ENCODE measurements at regions not wholly inside any gene's neighbourhood (a gene's known extent, or its start where the extent isn't known, plus 50 kb on each side); places are given as distances from the start of the nearest gene placed in this dataset.
"Not testable (repeated sequence)": the region's sequence is repeated elsewhere in the genome, so short reads cannot be mapped to it uniquely, and the experiment has no call there.

DNA sequence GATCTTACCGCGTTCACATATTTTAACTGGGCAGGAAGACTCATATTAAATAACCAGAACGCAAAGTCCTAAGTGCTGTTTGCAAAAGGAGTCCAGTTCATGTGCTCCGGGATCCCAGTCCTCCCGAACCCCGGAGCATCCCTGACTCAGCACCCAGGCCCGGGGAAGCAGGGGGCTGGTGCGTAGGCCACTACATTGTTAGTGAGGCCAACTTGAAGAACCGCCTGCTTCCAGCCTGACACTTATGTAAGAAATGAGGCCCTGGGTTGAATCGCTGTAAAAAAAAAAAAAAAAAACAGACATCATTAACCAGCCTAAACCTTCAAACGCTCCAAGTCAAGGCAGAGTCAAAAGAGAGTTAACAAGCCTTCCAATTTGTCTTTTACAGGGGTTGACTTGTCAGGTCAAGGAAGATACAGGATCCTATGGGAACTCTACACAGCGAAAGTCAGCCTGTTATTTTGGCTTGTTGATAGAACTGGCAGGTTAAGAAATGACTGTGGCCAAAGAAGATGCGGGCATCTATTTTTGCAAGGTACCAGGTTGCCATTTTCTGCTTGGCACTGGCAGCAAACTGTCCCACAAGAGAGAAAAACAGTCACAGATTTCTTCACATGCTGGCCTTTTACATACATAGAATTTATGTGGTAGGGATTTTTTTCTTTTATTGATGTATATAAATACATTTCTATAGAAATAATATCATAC is 93.3 kb downstream of the ACTL7B start:
- DNase-seq = no peak

DNA sequence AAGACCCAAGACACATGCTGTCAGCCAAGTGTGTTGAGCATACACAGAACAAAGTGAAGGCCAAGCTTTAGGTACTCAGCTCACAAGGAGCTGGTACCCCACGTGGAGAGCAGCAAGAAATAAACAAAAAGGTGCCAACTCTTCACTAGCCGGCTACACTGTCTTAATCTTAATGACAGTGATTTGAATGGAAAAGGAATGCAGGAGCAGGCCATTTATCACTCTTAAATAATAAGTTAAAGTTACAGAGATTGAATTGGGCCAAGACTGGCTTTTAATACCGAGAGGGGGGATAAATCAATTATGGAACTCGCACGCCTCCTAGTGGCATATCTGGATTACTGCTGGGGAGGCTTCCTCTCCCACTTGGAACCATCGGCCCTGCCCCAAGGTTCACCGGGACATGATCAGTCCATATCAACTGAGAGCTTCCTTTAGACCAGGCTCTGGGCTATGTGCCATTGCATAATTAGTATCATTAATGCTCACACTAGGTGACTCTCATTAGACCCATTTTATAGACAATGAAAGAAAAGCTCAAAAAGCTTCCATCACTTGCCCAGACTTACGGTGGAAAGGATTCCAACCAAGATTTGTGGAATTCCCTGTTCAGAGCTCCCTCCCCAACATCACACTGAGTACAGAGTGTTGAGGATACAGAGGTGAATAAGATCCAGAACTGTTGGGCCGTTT is 94.0 kb downstream of the ACTL7B start:
- no peak for DNase-seq

DNA sequence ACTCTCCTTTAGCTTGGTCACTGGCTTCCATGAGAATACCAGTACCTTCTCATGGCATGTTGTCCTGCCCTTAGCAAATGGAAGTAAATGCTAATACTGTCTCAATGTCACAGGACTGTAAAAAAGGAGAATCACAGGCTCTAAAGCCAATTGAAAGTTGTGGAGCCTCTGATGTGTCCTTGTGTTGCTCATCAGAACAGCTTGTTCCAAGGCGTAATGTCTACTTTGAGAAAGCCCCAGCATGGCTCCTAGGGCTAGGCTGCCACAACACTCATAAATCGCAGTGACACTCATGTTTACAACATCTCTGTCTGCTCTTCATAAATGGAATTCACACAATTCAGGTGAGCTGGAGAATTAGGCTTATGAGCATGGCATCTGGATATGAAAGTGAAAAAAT is 94.9 kb downstream of the ACTL7B start:
- DNase-seq = no peak

DNA sequence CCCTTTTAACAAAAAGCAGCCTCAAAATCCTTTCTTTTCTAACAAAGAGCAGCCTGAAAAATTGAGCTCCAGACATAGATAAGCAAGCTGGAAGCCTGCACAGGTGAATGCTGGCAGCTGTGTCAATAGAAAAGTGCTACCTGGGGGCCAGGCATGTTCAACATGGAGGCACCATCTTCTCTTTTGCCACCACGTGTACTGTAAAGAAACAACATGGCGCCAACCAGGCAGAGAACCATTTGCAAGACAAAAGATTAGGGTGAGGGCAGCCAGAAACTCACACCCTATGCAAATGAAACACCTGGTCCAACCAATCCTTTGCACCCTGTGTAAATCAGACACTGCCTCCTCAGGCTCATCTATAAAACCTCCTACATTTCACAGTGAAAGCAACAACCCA is 96.0 kb downstream of the ACTL7B start:
- peak; percentile 37 for DNase-seq

DNA sequence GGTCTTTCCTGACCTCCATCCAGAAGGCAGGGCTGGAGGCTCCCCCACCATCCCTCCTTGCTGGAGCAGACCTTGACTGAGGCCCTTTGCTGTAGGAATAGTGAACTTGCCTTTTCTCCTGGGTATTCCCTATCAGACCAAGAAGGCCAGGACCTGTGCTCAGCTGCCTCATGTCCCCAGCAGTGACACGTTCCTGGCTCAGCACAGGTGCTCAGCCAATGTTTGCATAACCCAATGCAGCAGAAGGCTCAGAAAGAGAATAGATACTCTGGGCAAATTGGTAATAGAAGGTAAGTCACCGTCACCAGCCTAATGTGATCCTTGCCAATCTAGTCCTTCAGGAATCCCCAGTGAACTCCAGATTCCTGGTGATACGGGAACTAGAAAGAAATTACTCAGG is 96.4 kb downstream of the ACTL7B start:
- DNase-seq = no peak

DNA sequence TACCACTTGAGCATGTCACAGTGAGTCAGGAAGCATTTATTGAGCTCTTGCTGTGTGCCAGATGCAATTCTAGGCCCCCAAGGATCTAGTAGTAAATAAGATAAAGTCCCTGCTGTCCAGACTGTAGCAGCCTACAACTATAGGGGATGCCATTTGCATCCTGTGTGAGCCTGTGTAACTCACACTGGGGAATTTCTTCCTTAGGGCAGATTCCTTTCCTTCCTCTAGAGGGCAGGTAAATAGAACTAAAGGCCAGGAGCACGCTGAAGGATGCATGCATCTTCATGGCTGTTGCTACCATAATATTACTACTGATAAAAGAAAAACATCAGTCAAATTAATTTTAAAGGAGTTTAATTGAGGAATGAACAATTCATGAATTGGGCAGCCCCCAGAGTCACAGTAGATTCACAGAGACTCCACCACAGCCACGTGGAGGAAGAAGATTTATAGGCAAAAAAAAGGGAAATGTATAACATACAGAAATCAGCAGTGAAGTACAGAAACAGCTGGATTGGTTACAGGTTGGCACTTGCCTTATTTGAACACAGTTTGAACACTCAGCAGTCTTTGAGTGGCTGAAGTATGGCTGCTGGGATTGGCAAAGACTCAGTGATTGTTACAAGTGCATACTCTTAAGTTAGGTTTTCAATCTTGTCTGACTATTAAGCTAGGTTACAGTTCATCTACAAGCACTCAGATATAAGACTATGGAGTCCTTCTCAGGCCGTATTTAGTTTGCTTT is 98.9 kb downstream of the ACTL7B start:
- no peak for DNase-seq

DNA sequence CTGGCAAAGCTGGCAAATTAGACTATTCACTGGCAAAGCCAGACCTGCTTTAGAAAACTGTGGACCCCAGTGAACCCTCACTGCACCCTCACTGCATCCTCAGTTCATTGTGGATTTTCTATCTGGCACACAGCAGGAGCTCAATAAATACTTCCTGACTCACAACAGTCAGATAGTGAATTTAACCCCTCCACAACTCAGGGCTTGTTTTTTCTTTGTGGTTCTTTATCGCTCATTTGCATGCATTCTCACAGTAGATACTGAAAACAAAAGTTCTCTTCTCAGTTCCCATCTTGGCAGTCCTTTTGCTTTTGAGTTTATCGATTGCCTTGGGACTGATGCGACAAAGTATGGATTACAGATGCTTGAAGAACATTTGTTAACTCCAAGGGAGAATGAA is 99.8 kb downstream of the ACTL7B start:
- no peak for DNase-seq

DNA sequence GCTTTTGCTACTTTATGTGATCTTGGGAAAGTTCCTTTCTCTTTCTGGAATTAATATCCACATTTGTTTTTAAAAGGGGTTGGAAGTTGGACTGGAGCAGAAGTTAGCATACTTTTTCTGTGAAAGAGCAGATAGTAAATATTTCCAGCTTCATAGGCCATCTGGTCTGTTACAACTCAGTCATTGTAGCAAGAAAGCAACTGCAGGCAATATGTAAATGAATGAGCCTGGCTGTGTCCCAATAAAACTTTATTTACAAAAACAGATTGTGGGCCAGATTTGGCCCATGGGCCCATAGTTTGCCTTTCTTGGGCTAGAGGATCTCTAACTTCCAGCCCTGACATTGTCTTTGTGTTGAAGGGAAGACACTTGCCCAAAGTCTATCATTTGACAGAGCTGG is 104.4 kb downstream of the ACTL7B start:
- DNase-seq = no peak

DNA sequence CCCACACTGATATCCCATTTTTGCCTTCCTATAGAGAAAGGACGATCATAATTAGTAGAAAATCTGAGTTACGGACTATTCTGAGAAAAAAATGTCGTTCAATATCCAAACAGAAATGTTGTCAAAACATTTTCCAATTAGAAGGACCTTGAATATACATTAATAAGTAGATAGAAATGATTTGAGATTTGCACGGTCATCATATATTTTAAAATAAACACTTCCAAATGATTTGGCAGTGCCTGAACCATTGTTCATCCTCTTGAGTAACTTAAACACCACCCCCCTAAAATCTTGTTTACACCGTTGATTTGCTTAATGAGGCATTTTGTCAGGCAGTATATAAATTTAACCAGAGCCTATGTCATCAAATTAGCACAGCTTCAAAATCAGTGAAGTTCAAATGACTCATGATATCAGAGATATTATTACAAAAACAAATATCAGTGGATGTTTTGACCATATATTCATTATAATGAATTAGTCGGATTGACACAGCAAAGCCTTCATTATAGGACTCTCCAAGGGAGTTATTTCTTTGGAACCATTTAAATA is 105.0 kb downstream of the ACTL7B start:
- DNase-seq = no peak

DNA sequence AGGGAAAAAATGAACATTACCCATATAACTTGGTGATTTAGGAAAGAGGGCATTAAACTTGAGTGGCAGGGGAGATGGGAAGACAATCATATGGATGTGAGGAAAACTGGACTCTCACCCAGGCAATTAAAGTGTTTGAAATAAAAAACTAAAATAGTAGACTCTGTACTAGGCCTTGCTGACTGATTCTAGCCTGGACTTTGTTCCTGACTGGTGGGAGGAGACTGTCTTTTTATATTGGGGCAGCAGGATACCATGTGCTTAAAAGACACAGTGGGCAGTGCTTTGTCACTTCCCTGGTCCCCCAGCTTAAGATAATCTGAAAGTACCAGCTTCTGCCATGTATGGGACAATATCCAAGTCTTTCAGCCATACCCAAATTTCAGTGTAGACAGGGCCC is 107.0 kb downstream of the ACTL7B start:
- DNase-seq = no peak

DNA sequence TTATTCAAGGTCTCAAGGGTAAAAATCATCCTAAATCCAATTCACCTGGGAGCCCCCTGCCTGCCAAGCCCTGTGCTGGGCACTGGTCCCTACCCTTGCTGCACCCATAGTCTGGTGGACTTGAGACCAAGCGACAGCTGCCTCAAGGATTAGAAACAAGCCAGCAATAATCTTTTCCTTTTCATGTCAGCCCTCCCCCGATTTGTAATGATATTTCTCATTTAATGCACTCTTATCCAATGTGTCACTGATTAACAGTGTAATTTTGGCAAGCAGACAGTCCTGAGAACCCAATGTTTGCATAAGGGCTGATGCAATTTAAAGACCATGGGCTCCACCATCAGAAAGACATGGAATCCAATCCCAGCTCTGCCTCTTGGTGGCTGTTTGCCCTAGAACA is 108.9 kb downstream of the ACTL7B start:
- no peak for DNase-seq

DNA sequence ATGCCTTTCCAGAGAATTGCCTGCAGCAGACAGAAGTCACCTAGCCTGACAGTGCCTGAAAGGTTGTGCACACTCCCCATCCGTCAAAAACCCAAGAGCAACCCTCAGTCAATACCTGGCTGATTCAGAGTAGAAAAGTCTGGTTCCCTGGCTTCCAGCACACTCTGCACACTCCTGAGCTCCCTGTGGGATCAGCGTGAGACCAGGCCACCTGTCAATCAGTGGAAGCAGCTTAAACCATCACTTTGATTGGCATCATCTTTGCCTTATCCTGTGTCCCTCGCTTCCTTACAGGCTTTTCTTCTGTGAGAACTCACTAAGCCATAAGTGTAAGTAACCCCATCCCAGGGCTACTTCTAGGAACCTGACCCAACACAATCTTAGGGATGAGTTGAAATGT is 109.8 kb downstream of the ACTL7B start:
- no peak for DNase-seq

DNA sequence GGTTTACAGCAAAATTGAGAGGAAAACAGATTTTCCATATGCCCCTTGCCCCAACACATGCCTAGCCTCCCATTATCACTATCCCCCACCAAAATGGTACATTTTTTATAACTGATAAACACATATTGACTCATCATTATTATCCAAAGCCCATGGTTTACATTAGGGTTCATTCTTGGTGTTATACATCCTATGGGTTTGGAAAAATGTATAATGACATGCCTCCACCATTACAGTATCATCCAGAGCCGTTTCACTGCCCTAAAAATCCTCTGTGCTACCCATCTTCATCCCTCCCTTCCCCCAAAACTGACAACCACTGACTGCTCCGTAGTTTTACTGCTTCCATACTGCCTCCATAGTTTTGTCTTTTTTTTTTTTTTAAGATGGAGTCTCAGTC is 111.1 kb downstream of the ACTL7B start:
- no peak for DNase-seq

DNA sequence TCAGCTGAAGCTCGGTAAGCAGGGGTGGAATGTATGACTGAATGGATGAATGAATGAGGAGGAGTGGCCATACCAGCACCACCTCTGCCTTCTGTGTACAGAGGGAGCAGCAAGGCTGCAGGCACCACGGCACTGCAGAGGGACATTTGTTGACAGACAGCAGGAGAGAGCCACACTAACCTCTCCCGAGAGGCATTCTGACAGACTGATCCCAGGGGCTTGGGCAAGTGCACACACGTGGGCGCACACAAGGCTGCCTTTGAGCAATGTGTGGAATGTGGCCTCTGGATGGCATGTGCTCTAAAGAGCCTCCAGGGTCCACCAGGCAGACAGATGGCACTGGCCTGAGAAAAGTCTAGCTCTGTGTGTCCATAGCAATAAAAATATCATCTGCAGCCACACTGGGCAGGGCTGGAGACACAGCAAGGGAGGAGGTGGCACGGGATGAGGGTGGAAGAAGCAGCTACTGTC is 111.8 kb downstream of the ACTL7B start:
- no peak for DNase-seq

DNA sequence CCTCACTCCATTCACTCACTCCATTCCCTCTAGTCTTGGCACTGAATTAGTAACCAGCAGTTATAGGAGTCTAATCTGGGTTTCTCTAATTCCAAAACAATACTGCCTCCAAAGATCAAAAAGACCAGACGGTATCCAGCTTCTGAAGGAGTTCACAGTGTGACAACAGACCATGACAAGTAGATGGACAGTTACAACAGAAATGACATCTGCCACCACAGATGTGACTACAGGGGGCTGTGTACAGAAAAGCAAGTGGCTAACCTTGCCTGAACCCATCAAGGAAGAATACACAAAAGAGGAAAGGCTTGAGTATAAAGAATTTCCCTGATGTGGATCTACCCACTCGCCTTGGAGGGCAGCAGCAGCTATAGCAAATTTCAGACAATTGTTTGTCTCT is 112.4 kb downstream of the ACTL7B start:
- no peak for DNase-seq

DNA sequence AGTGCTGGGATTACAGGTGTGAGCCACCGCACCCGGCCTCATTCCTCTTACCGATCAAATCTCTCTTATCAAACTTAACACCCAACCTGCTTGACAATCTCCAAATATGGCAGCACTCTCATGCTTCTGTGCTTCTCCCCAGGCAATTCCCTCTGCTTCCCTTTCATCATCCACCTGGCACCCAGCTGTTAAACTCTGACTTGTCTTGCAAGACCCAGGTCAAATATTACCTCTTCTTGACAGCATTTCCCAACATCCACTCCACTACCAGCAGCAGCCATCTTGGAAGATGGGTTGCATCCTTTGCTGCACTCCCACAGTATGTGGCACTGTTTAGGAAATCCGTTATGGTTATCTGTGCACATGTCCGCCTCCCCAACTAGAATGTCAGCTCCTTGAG is 113.6 kb downstream of the ACTL7B start:
- no peak for DNase-seq

DNA sequence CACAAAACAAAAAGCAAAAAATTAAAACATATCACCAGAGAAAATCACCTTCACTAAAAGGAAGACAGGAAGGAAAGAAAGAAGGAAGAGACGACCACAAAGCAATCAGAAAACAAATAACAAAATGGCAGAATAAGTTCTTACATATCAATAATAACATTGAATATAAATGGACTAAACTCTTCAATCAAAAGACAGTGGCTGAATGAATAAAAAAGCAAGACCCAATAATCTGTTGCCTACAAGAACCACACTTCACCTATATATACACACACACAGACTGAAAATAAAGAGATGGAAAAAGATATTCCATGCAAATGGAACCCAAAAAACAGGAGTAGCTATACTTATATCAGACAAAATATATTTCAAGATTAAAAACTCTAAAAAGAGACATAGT is 124.5 kb downstream of the ACTL7B start:
- DNase-seq = not testable (repeated sequence)

DNA sequence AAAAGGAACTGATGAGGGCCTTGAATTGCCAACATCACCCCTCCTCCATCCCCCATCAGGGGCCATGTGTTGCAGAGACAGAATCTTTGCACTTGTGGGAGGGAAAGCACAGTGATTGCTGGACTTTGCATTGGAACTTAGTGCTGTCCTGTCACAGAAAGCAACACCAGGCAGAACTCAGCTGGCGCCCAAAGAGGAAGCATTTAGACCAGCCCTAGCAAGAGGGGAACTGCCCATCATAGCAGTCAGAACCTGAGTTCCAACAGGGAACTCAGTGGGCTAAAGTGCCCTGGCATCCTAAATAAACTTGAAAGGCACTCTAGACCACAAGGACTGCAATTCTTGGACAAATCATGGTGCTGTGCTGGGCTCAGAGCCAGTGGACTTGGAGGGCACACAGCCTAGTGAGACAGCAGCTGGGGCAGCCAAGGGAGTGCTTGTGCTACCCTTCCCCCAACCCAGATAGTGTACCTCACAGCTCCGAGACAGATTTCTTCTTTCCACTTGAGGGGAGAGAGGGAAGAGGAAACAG is 128.1 kb downstream of the ACTL7B start:
- no peak for DNase-seq

DNA sequence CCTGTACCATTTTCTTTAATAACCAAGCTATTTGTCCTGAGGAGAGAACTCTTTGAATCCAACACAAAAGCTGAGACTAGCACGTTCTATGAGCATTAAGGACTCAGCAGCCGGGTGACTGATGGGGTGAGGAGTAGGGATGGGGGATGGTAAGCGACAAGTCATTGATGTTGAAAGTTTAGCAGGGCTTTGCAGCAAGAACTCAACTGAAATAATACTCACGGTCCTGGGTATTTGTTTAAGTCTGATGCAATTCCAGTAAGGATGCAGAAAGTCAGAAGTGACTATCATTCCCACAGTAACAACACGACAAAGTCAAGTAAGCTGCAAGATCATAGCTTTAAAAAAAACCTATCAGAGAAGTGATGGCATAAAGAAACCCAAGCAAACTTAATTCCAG is 131.1 kb downstream of the ACTL7B start:
- no peak for DNase-seq

DNA sequence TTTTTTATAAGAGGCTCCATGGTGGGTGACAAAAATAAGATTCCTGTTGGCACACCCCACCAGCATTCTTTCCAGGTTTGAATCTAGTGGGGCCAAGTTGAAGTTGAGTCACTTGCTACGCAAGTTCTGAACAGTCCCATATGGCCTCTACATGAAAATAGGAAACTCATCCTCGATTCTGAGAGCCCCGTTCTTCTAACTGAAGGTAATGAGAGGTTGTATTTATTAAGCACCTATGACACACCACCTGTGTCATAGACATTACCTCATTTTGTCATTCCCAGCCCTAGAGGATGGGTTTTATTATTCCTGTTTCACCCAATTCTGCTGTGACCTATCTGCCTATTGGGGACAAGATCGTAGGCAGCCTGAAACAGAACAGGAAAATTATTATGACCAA is 131.7 kb downstream of the ACTL7B start:
- no peak for DNase-seq

DNA sequence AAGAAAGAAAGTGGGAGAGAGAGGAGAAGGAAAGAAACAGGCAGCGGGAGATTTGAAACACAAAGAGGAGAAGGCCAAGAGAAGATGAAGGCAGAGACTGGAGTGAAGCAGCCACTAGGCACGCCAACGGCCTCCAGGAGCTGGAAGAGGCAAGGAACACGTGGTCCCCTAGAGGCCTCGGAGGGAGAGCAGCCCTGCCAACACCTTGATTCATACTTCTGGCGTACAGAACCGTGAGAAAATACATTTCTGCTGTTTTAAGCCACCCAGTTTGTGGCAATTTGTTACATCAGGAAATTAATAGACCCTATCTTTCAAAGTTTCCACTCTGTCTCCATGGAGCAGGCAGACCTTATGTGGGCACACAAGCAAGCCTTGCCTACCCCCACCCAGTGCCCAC is 133.4 kb downstream of the ACTL7B start:
- no peak for DNase-seq

DNA sequence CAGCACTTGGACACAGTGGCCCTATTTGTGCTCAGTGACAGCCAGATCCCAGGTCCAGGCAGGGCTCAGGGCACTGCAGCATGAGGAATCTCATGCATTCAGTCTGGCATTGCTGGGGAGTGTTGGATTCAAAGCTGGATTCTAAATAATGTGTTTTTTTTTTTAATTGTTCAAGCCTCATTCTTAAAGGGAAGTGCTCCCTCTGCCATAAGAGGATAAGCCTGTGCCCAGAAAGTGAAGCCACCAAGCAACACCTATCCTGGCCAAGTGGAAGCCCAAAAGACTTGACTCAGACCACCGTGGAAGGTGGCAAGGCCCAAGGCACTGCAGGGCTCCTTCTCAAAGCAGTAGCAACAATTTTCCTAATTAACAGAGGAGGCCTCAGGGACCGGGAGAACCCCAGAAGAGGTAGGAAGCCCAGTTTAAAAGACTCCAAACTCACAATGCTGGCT is 135.6 kb downstream of the ACTL7B start:
- DNase-seq = no peak

DNA sequence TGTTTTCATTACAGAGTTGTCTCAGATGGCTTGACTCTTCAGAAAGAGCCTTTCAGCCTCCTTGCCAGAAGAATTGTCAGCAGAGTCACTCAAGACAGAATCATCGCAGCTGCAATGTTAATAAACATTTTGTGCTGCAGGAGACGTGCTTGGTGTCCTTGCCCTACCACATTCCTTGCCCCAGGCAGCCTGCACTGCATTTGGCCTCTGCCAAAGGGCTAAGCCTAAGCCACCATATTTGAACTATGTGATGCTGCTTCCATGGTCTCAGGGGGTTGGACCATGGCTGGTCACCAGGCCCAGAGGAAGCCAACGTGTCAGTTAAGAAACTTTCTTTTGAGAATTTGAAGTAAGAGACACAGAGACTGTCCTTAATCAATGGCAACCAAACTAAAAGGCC is 145.4 kb downstream of the ACTL7B start:
- no peak for DNase-seq
